Panc1 (cell line): ENCODE measurements at regions not wholly inside any gene's neighbourhood (a gene's known extent, or its start where the extent isn't known, plus 50 kb on each side); places are given as distances from the start of the nearest gene placed in this dataset.

Experiments used
- CTCF ChIP-seq: fragments of 450-650 bp; IDR thresholded peaks from 2 replicates; pipeline ENCODE4 v1.5.1; 2017; ENCODE audit warnings: mild to moderate bottlenecking
- REST ChIP-seq, 2 experiments: IDR thresholded peaks; 2 replicates each; pipeline ENCODE4 v1.6.1; 2011 to 2012; ENCODE audit warnings: low read depth in 2 of 2, control low read depth in 1 of 2, low read length in 1 of 2, mild to moderate bottlenecking in 1 of 2, moderate library complexity in 1 of 2; ENCODE audit not compliant: insufficient read depth in 1 of 2
- SIN3A ChIP-seq: IDR thresholded peaks from 2 replicates; pipeline ENCODE4 v1.6.1; 2012; ENCODE audit warnings: low read depth, mild to moderate bottlenecking, low read length, moderate library complexity, borderline replicate concordance; ENCODE audit not compliant: insufficient read depth

GRCh38 chr20:2242678-2243077 is 53.1 kb upstream of the TGM3 start:
- TF ChIP-seq CTCF (no peak), REST (IDR thresholded peaks at IDR 0.05; ENCODE audit: insufficient read depth in 1 of 2, low read depth in 2 of 2, low read length in 1 of 2) (no peak), SIN3A (no peak)
